Fibroblast of mammary gland (primary cell): ENCODE measurements at regions not wholly inside any gene's neighbourhood (a gene's known extent, or its start where the extent isn't known, plus 50 kb on each side); places are given as distances from the start of the nearest gene placed in this dataset.

Source experiments
- DNase-seq: peaks from one replicate; pipeline ENCODE4 v3.0.0-alpha.2; 2010; ENCODE audit warnings: low read depth
- H3K4me3 ChIP-seq: 2 replicates; pipeline ENCODE4 v1.5.1; 2011; ENCODE audit warnings: low read depth, mild to moderate bottlenecking, low read length, moderate library complexity; ENCODE audit not compliant: control insufficient read depth
- CTCF ChIP-seq: conservative IDR thresholded peaks from 2 replicates; pipeline ENCODE4 v1.5.1; 2011; ENCODE audit warnings: low read depth, low read length, inconsistent platforms; ENCODE audit not compliant: control insufficient read depth, insufficient read depth

GRCh38 chr11:70584498-70585235, 186.3 kb downstream of the CTTN start:
- no peak overlapping the region for H3K4me3 ChIP-seq
- DNase-seq = no peak
- TF ChIP-seq CTCF = no peak

DNA sequence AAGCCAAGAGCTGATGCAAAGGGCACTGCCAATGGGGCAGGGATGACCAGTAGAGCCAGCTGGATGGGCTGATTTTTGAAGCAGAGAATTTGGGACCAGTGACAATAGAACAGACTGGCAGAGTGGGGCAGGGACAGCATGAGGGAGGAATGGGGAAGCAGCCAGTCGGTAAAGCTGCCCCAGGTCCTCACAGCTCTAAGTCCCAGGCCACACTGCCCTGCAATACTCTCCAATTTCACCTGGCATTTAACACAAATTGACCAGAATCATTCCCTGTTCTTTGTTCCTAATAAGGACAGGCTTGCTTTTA, 186.9 kb downstream of the CTTN start:
- DNase-seq = no peak
- no peak for TF ChIP-seq CTCF
- no peak overlapping the region for H3K4me3 ChIP-seq

DNA sequence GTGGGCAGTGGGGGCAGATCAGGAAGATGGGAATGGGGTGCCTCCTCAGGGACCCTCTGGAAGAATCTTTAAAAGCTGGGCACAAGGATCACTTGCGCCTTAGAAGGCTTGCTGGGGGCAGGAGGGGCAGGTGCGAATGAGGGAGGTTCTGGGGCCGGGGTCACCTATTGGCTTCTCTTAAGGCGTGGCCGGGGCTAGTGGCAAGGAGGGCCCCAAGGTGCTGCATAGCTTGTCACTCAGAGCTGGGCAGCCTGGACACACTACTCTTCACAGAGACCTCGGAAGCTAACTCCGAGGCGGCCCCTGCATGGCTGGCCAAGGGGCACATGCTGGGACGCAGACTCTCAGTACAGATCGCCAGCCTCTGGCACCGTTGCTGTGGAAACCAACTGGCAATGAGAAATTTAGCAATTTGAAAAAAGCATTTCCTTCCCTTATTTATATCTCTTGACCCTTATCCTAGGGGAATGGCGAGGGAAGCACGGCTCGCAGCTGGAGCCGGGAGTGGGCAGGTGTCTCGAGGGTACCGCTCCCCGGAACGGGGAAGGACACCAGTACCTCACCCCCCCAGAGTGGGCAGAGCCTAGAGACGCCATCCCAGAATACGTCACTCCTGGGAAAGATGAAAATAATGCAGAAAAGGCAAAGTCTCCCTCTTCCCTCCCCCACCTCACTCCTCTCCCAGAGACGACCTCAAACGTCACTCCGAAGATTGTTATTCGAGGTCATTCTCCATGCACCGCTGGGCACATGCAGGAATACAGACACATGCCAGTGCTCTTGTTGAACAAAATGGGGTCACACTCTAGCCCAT, 188.1 kb downstream of the CTTN start:
- H3K4me3 ChIP-seq = no peak overlapping the region
- TF ChIP-seq CTCF = no peak
- DNase-seq = no peak

- H3K4me3 ChIP-seq = no peak overlapping the region
- peak; percentile 4 for DNase-seq
- TF ChIP-seq CTCF = no peak
Measured at GRCh38 chr11:70587075-70587389, 188.7 kb downstream of the CTTN start.

DNA sequence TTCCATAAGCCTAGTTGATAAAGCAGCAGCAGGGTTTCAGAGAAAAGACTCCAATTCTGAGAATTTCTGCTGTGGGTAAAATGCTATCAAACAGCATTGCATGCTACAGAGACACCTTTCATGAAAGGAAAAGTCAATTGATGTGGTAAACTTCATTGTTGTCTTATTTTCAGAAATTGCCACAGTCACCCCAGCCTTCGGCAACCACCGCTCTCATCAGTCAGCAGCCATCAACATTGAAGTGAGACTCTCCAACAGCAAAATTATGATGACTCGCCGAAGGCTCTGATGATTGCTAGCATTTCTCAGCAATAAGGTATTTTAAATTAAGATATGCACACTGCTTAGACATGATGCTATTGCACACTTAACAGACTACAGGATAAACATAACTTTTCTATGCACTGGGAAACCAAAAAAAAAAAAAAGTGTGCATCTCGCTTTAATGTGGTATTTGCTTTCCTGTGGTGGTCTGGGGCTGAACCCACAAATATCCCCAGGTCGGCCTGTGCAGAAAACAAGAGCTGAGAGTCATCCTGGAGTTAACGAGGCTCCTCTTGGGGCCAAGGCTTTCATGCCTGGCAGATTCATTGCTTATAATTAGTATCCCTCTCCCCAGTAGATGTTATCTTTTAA, 192.1 kb downstream of the CTTN start:
- no peak for DNase-seq
- no peak for TF ChIP-seq CTCF

DNA sequence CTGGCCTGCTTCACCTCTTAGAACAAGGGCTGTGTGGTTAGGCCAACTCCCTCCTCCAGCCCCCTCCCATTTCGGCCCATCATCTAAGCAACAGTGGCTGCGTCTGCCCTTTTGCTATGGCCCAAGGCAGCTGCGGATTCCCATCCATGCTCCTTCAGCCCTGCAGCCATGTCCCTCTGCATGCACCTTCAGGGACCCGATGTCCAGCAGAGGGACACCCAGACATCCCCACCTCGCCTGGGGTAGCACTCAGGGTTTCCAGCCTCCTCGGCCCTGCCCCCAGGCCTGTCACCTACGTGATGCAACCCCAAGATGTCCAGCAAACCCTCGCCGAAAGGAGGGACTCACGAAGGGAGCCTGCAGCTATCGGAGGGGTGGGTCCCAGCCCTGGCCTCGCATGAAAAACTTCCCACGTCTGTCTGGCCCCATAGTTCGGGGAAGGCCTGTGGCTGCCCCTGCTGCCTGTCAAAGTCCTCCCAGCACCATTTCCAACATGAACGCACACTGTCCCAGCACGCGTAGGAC, 194.4 kb downstream of the CTTN start:
- no peak for DNase-seq
- H3K4me3 ChIP-seq = no peak overlapping the region
- TF ChIP-seq CTCF = no peak

More for the DNA sequence above, 192.1 kb downstream of the CTTN start:
- no peak overlapping the region for H3K4me3 ChIP-seq
